Mesenchymal stem cell (in vitro differentiated cells and primary cell): ENCODE measurements at regions not wholly inside any gene's neighbourhood (a gene's known extent, or its start where the extent isn't known, plus 50 kb on each side); places are given as distances from the start of the nearest gene placed in this dataset.
A peak's percentile ranks its signal among the peaks of the same experiment; 100 is the strongest.

Experiments
- DNase-seq: peaks from one replicate; pipeline ENCODE4 v3.0.0-alpha.2; 2013
- H2AFZ ChIP-seq: one replicate; pipeline ENCODE4 v1.6.1; 2013; ENCODE audit warnings: low read depth, mild to moderate bottlenecking, control low read depth, inconsistent platforms, low read length, moderate library complexity
- H2AK5ac ChIP-seq: 2 replicates; pipeline ENCODE4 v1.6.1; 2013; ENCODE audit warnings: low read length, moderate library complexity, mild to moderate bottlenecking, inconsistent platforms; ENCODE audit not compliant: severe bottlenecking
- H2BK120ac ChIP-seq: one replicate; pipeline ENCODE4 v1.6.1; 2013; ENCODE audit warnings: low read depth, mild to moderate bottlenecking, inconsistent platforms, low read length, moderate library complexity
- H2BK12ac ChIP-seq, 2 experiments: one replicate each; pipeline ENCODE4 v1.6.1; 2013; ENCODE audit warnings: inconsistent platforms in 2 of 2, low read length in 2 of 2, mild to moderate bottlenecking in 2 of 2, moderate library complexity in 2 of 2, control low read depth in 1 of 2
- H2BK15ac ChIP-seq: one replicate; pipeline ENCODE4 v1.6.1; 2013; ENCODE audit warnings: mild to moderate bottlenecking, low read depth, inconsistent platforms; ENCODE audit not compliant: poor library complexity, severe bottlenecking
- H2BK5ac ChIP-seq: 2 replicates; pipeline ENCODE4 v1.6.1; 2013; ENCODE audit warnings: low read depth, mild to moderate bottlenecking, low read length, control low read depth, inconsistent platforms; ENCODE audit not compliant: poor library complexity, severe bottlenecking
- H3K14ac ChIP-seq, 2 experiments: one replicate each; pipeline ENCODE4 v1.6.1; 2013; ENCODE audit warnings: inconsistent platforms in 2 of 2, low read length in 2 of 2, control low read depth in 1 of 2, mild to moderate bottlenecking in 1 of 2, moderate library complexity in 1 of 2
- H3K18ac ChIP-seq, 2 experiments: one replicate each; pipeline ENCODE4 v1.6.1; 2013; ENCODE audit warnings: inconsistent platforms in 2 of 2, low read length in 2 of 2, control low read depth in 1 of 2, low read depth in 1 of 2, mild to moderate bottlenecking in 1 of 2
- H3K23ac ChIP-seq, 2 experiments: one replicate each; pipeline ENCODE4 v1.6.1; 2013; ENCODE audit warnings: inconsistent platforms in 2 of 2, low read length in 2 of 2, mild to moderate bottlenecking in 2 of 2, moderate library complexity in 2 of 2, control low read depth in 1 of 2
- H3K27ac ChIP-seq: 2 replicates; pipeline ENCODE4 v1.5.1; 2013; ENCODE audit warnings: mild to moderate bottlenecking, moderate library complexity, low read length, control low read depth, inconsistent platforms; ENCODE audit not compliant: poor library complexity, severe bottlenecking
- H3K27me3 ChIP-seq, 2 experiments: 2 replicates each; pipeline versions ENCODE4 v1.6.1 to v1.7.0; 2013; ENCODE audit warnings: low read length in 2 of 2, mild to moderate bottlenecking in 2 of 2, moderate library complexity in 2 of 2, control low read depth in 1 of 2, inconsistent platforms in 1 of 2; ENCODE audit not compliant: control insufficient read depth in 1 of 2, insufficient read depth in 1 of 2
- H3K36me3 ChIP-seq, 2 experiments: 2 replicates each; pipeline versions ENCODE4 v1.6.1 to v1.7.0; 2013; ENCODE audit warnings: low read length in 2 of 2, control low read depth in 1 of 2, inconsistent platforms in 1 of 2, low read depth in 1 of 2, mild to moderate bottlenecking in 1 of 2; ENCODE audit not compliant: insufficient read depth in 2 of 2, control insufficient read depth in 1 of 2
- H3K4ac ChIP-seq, 2 experiments: one replicate each; pipeline ENCODE4 v1.6.1; 2013; ENCODE audit warnings: inconsistent platforms in 2 of 2, low read length in 2 of 2, mild to moderate bottlenecking in 2 of 2, moderate library complexity in 2 of 2, control low read depth in 1 of 2, low read depth in 1 of 2
- H3K4me1 ChIP-seq: 2 replicates; pipeline ENCODE4 v1.6.1; 2013; ENCODE audit warnings: low read depth, low read length, control low read depth; ENCODE audit not compliant: control insufficient read depth, insufficient read depth
- H3K4me2 ChIP-seq: 2 replicates; pipeline ENCODE4 v1.6.1; 2013; ENCODE audit warnings: low read length, mild to moderate bottlenecking, inconsistent platforms; ENCODE audit not compliant: poor library complexity, severe bottlenecking
- H3K4me3 ChIP-seq, 2 experiments: 2 replicates each; pipeline versions ENCODE4 v1.5.1 to v1.7.0; 2013; ENCODE audit warnings: low read length in 2 of 2, mild to moderate bottlenecking in 2 of 2, control low read depth in 1 of 2, low read depth in 1 of 2; ENCODE audit not compliant: insufficient read depth in 1 of 2
- H3K79me1 ChIP-seq: replicated peaks from 2 replicates; pipeline ENCODE4 v1.6.1; 2013; ENCODE audit warnings: mild to moderate bottlenecking, control low read depth, low read length, inconsistent platforms; ENCODE audit not compliant: poor library complexity, severe bottlenecking
- H3K9ac ChIP-seq: 2 replicates; pipeline ENCODE4 v1.7.0; 2013; ENCODE audit warnings: mild to moderate bottlenecking, low read length, moderate library complexity
- H3K9me3 ChIP-seq: 2 replicates; pipeline ENCODE4 v1.7.0; 2013; ENCODE audit warnings: mild to moderate bottlenecking, low read length; ENCODE audit not compliant: control insufficient read depth
- H4K8ac ChIP-seq: one replicate; pipeline ENCODE4 v1.6.1; 2013; ENCODE audit warnings: inconsistent platforms, mild to moderate bottlenecking, low read length, moderate library complexity
- H4K91ac ChIP-seq: one replicate; pipeline ENCODE4 v1.6.1; 2013; ENCODE audit warnings: mild to moderate bottlenecking, low read length, inconsistent platforms
- WGBS: methylation state at CpG from one replicate; pipeline ENCODE4 v1.1.7; 2013; ENCODE audit warnings: mixed read lengths; 5-methylcytosine and 5-hydroxymethylcytosine counted together

DNA sequence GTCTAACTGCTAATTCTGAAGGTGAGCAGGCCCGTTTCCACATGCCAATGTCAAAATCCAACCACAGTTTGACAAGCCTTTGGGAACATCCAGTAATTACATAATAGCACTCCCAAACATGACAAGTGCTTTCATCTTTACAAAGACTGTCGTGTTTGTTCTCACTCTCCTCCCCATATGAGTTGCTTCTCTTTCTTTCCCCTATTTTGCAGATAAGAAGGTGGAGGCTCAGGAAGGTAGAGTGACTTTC, 55.9 kb upstream of the CD44 start:
- DNase-seq = no peak
- no peaks in the 10 kb centered on the region for H3K36me3 ChIP-seq
- H3K14ac ChIP-seq = no peak overlapping the region
- peak overlapping the region; percentile 94 for H4K8ac ChIP-seq
- H2BK15ac ChIP-seq = peak overlapping the region; percentile 91
- no peaks in the 10 kb centered on the region for H3K9me3 ChIP-seq
- peaks cover 6% of the 10 kb centered on the region for H3K79me1 ChIP-seq
- WGBS = 70% methylated on average over 1 of the region's 2 CpGs
- H3K4ac ChIP-seq = peak overlapping the region in 1 of 2 experiments; percentile 46
- no peaks in the 10 kb centered on the region for H3K27me3 ChIP-seq
- peak overlapping the region; percentile 93 for H2AK5ac ChIP-seq
- H2BK5ac ChIP-seq = peak overlapping the region; percentile 79
- no peak overlapping the region for H3K23ac ChIP-seq
- H3K18ac ChIP-seq = peak overlapping the region; percentile 67 to 82
- H2AFZ ChIP-seq = no peak overlapping the region
- H3K4me1 ChIP-seq = peaks cover 19% of the 10 kb centered on the region
- peak overlapping the region; percentile 85 for H3K27ac ChIP-seq
- H3K4me3 ChIP-seq = peak overlapping the region in 1 of 2 experiments; percentile 54
- H3K9ac ChIP-seq = peak overlapping the region; percentile 88
- H2BK12ac ChIP-seq = peak overlapping the region; percentile 92 to 97
- H4K91ac ChIP-seq = peak overlapping the region; percentile 94
- peak overlapping the region; percentile 96 for H2BK120ac ChIP-seq
- no peak overlapping the region for H3K4me2 ChIP-seq

DNA sequence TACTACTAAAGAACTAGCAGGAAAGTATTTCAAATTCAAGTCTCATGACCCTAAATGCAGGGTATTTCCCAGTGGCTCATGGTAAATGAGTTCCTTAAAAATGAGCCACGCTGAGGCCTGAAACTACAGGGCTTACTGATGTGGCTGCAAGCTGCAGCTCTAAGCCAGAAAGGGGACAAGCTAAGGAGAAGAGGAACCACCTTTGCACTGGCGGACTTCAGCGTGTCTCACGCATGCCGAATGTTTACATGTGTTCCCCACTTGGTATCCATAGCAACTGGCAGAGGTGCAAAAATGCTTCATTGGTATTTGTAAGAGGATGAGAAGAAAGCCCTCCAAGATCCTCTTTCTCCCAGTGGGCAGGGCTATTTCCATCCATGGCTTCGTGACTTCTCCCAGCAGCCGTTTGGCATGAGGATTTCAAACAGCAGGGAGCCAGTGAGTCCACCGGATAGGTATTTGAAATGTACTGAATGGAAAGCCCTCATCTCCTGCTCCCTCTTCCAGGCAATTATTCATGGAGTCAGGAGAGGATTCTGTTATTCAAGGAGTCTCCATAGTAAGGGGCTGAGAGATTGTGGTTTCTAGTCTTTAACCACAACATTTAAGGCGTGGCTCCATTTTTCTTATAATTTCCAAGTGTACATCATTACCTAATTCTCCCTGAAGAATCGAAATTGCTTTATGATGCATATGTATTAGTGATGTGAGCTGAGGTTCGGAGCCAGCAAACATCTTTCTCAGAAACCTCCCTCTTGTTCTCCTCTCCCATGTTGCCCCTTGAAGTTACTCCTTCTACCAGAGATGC, 55.3 kb upstream of the CD44 start:
- no peak overlapping the region for H2BK15ac ChIP-seq
- H3K27ac ChIP-seq = peak overlapping the region; percentile 85
- DNase-seq = peak; percentile 96
- peak overlapping the region; percentile 85 for H4K91ac ChIP-seq
- H3K36me3 ChIP-seq = no peaks in the 10 kb centered on the region
- peak overlapping the region in 1 of 2 experiments; percentile 54 for H3K4me3 ChIP-seq
- no peak overlapping the region for H3K14ac ChIP-seq
- peaks cover 17% of the 10 kb centered on the region for H3K4me1 ChIP-seq
- H3K79me1 ChIP-seq = peaks cover 6% of the 10 kb centered on the region
- H3K4ac ChIP-seq = peak overlapping the region; percentile 46 to 47
- H2AK5ac ChIP-seq = peak overlapping the region; percentile 100
- peak overlapping the region; percentile 34 to 90 for H2BK12ac ChIP-seq
- no peak overlapping the region for H3K23ac ChIP-seq
- no peak overlapping the region for H2BK120ac ChIP-seq
- H2BK5ac ChIP-seq = no peak overlapping the region
- H3K9ac ChIP-seq = peak overlapping the region; percentile 88
- 53% methylated on average over 8 of the region's 11 CpGs for WGBS
- H3K4me2 ChIP-seq = peak overlapping the region; percentile 31
- H3K27me3 ChIP-seq = no peaks in the 10 kb centered on the region
- no peaks in the 10 kb centered on the region for H3K9me3 ChIP-seq
- peak overlapping the region in 1 of 2 experiments; percentile 85 for H3K18ac ChIP-seq
- H2AFZ ChIP-seq = no peak overlapping the region
- H4K8ac ChIP-seq = peak overlapping the region; percentile 88

DNA sequence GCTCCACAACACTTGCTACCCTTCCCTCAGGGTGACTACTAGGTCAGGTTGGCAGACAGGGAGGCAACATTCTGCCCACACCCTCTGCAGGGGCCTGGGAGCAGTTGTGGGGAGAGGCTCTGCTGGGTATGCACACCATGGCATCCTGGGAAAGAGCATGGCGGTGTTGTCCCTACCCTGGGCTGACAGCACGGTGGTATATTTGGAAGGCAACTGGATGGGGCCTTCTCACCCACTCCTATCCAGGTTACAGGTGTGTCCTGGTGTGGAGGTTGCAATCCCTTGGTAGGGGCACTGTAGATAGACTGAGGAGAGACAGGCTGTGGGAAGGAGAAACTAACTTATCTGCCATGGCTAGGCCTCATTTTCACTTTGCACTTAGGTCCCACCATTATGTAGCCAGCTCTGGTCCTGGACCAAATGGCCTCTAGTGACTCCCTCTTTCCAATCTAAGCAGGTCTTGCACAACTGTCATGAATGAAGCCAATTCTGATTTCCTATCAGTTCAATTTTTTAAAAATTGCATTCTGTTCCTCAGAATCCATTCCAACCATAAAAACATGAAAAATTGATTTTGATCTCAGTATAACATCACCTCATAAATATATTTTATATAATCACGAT, 54.0 kb upstream of the CD44 start:
- 100% methylated on average over 1 of the region's 3 CpGs for WGBS
- Histone ChIP-seq H3K36me3 (no peaks in the 10 kb centered on the region), H3K4ac (peak overlapping the region in 1 of 2 experiments; percentile 46), H3K18ac (peak overlapping the region; percentile 64 to 71), H2AFZ (no peak overlapping the region), H3K27ac (no peak overlapping the region), H2BK12ac (peak overlapping the region; percentile 14 to 97), H3K14ac (peak overlapping the region in 1 of 2 experiments; percentile 44), H3K4me1 (peaks cover 15% of the 10 kb centered on the region), H3K4me3 (no peak overlapping the region), H2AK5ac (peak overlapping the region; percentile 100), H3K23ac (peak overlapping the region in 1 of 2 experiments; percentile 18), H3K9ac (peak overlapping the region; percentile 4), H4K8ac (no peak overlapping the region), H3K4me2 (no peak overlapping the region), H4K91ac (peak overlapping the region; percentile 48), H3K79me1 (peaks cover 6% of the 10 kb centered on the region), H3K27me3 (no peaks in the 10 kb centered on the region), H3K9me3 (no peaks in the 10 kb centered on the region), H2BK5ac (no peak overlapping the region), H2BK120ac (no peak overlapping the region), H2BK15ac (peak overlapping the region; percentile 13)
- no peak for DNase-seq

DNA sequence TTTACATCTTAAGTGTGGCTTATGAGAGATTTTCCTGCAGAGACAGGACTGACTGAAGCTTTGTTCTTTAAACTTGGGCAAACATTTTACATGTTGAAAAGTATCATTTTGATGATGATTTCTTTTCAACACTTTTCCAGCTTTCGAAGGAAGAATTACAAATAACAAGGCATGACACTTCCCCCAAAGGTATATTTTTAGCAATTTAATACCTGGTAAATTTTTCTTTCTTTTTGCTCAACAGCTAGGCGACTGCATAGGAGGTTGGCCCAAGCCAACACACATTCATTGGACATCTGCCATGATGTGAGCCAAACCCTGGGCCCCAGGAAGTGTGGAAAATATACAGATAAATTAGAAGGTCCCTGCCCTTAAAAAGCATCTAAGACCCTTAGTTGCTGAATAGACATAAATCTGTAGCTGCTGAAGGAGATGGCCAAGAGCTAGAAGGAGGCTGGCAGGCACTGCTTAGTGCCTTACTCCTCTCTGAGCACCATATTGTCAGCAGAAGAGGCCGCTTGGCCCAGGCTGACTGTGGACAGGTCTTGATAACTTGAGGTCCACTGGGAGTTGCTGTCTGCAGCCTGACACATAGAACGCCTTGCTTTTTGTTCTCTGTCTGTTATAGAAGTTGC, 53.3 kb upstream of the CD44 start:
- Histone ChIP-seq H3K4ac (no peak overlapping the region), H3K14ac (peak overlapping the region in 1 of 2 experiments; percentile 13), H3K79me1 (peaks cover 4% of the 10 kb centered on the region), H2BK120ac (no peak overlapping the region), H3K9ac (peak overlapping the region; percentile 4), H3K4me1 (peaks cover 15% of the 10 kb centered on the region), H2AFZ (no peak overlapping the region), H3K27me3 (no peaks in the 10 kb centered on the region), H4K8ac (peak overlapping the region; percentile 7), H2AK5ac (peak overlapping the region; percentile 47), H3K23ac (no peak overlapping the region), H3K4me2 (no peak overlapping the region), H3K18ac (peak overlapping the region in 1 of 2 experiments; percentile 29), H4K91ac (peak overlapping the region; percentile 61), H2BK15ac (no peak overlapping the region), H3K27ac (no peak overlapping the region), H3K9me3 (no peaks in the 10 kb centered on the region), H2BK5ac (no peak overlapping the region), H3K36me3 (no peaks in the 10 kb centered on the region), H2BK12ac (peak overlapping the region; percentile 17 to 71), H3K4me3 (no peak overlapping the region)
- WGBS = 100% methylated on average over 3 of the region's 4 CpGs
- no peak for DNase-seq
